PC-3 (cell line): ENCODE measurements at regions not wholly inside any gene's neighbourhood (a gene's known extent, or its start where the extent isn't known, plus 50 kb on each side); places are given as distances from the start of the nearest gene placed in this dataset.

ENCODE experiments used
- ATAC-seq: fragments of 200-7000 bp; cut with Tn5 transposase; 2 replicates; pipeline ENCODE4 v1.9.1; 2020; ENCODE audit warnings: mild to moderate bottlenecking, moderate library complexity
- BruUV-seq: library from RNA; stranded (reverse); fragments of 400-500 nt; replicated peaks from 2 replicates; lab custom pipeline; 2021; lab: Mats Ljungman, UMichigan
- CTCF ChIA-PET: fragments of 300-600 bp; sonication (Branson Sonifier 250); formaldehyde crosslinking; loops from one replicate; lab custom pipeline; 2022; ENCODE audit warnings: antibody characterized with exemption; lab: Charles Lee
- POLR2A ChIA-PET: fragments of 300-600 bp; sonication (Branson Sonifier 250); formaldehyde crosslinking; loops from one replicate; lab custom pipeline; 2022; ENCODE audit warnings: antibody characterized with exemption; ENCODE audit not compliant: unreplicated experiment; lab: Charles Lee
- DNase-seq: peaks from one replicate; pipeline ENCODE4 v3.0.0-alpha.2; 2015
- H2AFZ ChIP-seq: fragments of 300-600 bp; sonication (generic); 2 replicates; pipeline ENCODE4 v1.6.0; 2016; ENCODE audit warnings: antibody characterized with exemption, low read length
- H3F3A ChIP-seq: fragments of 300-600 bp; sonication (generic); one replicate; pipeline ENCODE4 v1.6.0; 2017; ENCODE audit warnings: antibody characterized with exemption, low read length, control low read depth, mild to moderate bottlenecking; ENCODE audit not compliant: unreplicated experiment
- H3K27ac ChIP-seq: fragments of 300-600 bp; sonication (generic); 2 replicates; pipeline ENCODE4 v1.5.1; 2016; ENCODE audit warnings: mild to moderate bottlenecking, low read length
- H3K27me3 ChIP-seq: fragments of 300-600 bp; sonication (generic); 2 replicates; pipeline ENCODE4 v1.6.1; 2016; ENCODE audit warnings: low read length, mixed read lengths
- H3K36me3 ChIP-seq: fragments of 300-600 bp; sonication (generic); 2 replicates; pipeline ENCODE4 v1.6.1; 2016; ENCODE audit warnings: low read depth, mixed run types, low read length, mixed read lengths
- H3K4me1 ChIP-seq: fragments of 300-600 bp; sonication (generic); 2 replicates; pipeline ENCODE4 v1.5.1; 2016; ENCODE audit warnings: low read length; ENCODE audit not compliant: insufficient read depth
- H3K4me2 ChIP-seq: fragments of 300-600 bp; sonication (generic); 2 replicates; pipeline ENCODE4 v1.6.0; 2016; ENCODE audit warnings: low read length
- H3K4me3 ChIP-seq: fragments of 300-600 bp; sonication (generic); 2 replicates; pipeline ENCODE4 v1.5.1; 2016; ENCODE audit warnings: mild to moderate bottlenecking, low read length, mixed read lengths
- H3K79me2 ChIP-seq: fragments of 300-600 bp; sonication (generic); 2 replicates; pipeline ENCODE4 v1.6.1; 2017; ENCODE audit warnings: low read length, mixed read lengths
- H3K9ac ChIP-seq: fragments of 300-600 bp; sonication (generic); 2 replicates; pipeline ENCODE4 v1.6.0; 2016; ENCODE audit warnings: mild to moderate bottlenecking, low read length
- H3K9me2 ChIP-seq: fragments of 300-600 bp; sonication (generic); replicated peaks from 2 replicates; pipeline ENCODE4 v1.6.1; 2016; ENCODE audit warnings: mixed run types, low read length, mixed read lengths
- H3K9me3 ChIP-seq: fragments of 300-600 bp; sonication (generic); 2 replicates; pipeline ENCODE4 v1.6.1; 2016; ENCODE audit warnings: low read length, mixed read lengths
- H4K20me1 ChIP-seq: fragments of 300-600 bp; sonication (generic); 2 replicates; pipeline ENCODE4 v1.6.1; 2016; ENCODE audit warnings: low read length, mixed read lengths
- CTCF ChIP-seq: fragments of 300-600 bp; sonication (generic); conservative IDR thresholded peaks from 2 replicates; pipeline ENCODE4 v1.5.1; 2017; ENCODE audit warnings: antibody characterized with exemption, low read depth, mild to moderate bottlenecking, low read length
- EZH2 ChIP-seq: fragments of 300-600 bp; sonication (generic); IDR thresholded peaks from one replicate; pipeline ENCODE4 v1.6.1; 2017; ENCODE audit warnings: antibody characterized with exemption, mild to moderate bottlenecking, low read length; ENCODE audit not compliant: unreplicated experiment
- EZH2phosphoT487 ChIP-seq: fragments of 300-600 bp; sonication (generic); IDR thresholded peaks from 2 replicates; pipeline ENCODE4 v1.6.1; 2018; ENCODE audit warnings: mild to moderate bottlenecking, antibody characterized with exemption, low read length, borderline replicate concordance
- intact Hi-C: fragments of 100-400 bp; cut with micrococcal nuclease; formaldehyde crosslinking; loops from 2 replicates; pipeline ENCODE4 v1.9.0; 2023

- DNase-seq (no peak), ATAC-seq (no peak)
- CTCF ChIA-PET, result no interaction called here
- H3K27me3 ChIP-seq, result no peaks in the 10 kb centered on the region
- no peak overlapping the region for H3K4me3 ChIP-seq
- H3K9me2 ChIP-seq, result no peaks in the 10 kb centered on the region
- intact Hi-C loops, result no loop called here
- H3K4me1 ChIP-seq, result no peaks in the 10 kb centered on the region
- no peaks in the 10 kb centered on the region for H4K20me1 ChIP-seq
- no peak overlapping the region for H2AFZ ChIP-seq
- BruUV-seq, result no TSS peak
- H3K9ac ChIP-seq, result no peak overlapping the region
- no peaks in the 10 kb centered on the region for H3F3A ChIP-seq
- TF ChIP-seq CTCF, result no peak
- TF ChIP-seq EZH2phosphoT487, result no peak
- TF ChIP-seq EZH2, result no peak
- POLR2A ChIA-PET, result no interaction called here
- H3K9me3 ChIP-seq, result no peaks in the 10 kb centered on the region
- no peak overlapping the region for H3K4me2 ChIP-seq
- no peak overlapping the region for H3K27ac ChIP-seq
- H3K36me3 ChIP-seq, result no peaks in the 10 kb centered on the region
- H3K79me2 ChIP-seq, result no peaks in the 10 kb centered on the region
Observed at GRCh38 chr21:22128671-22129070, 1130.5 kb downstream of the NCAM2 start.

- no peaks in the 10 kb centered on the region for H3K79me2 ChIP-seq
- DNase-seq (no peak), ATAC-seq (no peak)
- H3K4me2 ChIP-seq, result no peak overlapping the region
- no peaks in the 10 kb centered on the region for H3K36me3 ChIP-seq
- no peak overlapping the region for H2AFZ ChIP-seq
- no peak overlapping the region for H3K9ac ChIP-seq
- H3F3A ChIP-seq, result no peaks in the 10 kb centered on the region
- POLR2A ChIA-PET, result no interaction called here
- TF ChIP-seq EZH2 (no peak), EZH2phosphoT487 (no peak), CTCF (no peak)
- no peaks in the 10 kb centered on the region for H3K4me1 ChIP-seq
- no peak overlapping the region for H3K27ac ChIP-seq
- no peaks in the 10 kb centered on the region for H3K27me3 ChIP-seq
- CTCF ChIA-PET, result no interaction called here
- intact Hi-C loops, result no loop called here
- no peaks in the 10 kb centered on the region for H4K20me1 ChIP-seq
- no peaks in the 10 kb centered on the region for H3K9me3 ChIP-seq
- no peaks in the 10 kb centered on the region for H3K9me2 ChIP-seq
- BruUV-seq, result no TSS peak
- no peak overlapping the region for H3K4me3 ChIP-seq
Observed at GRCh38 chr21:22132358-22133071, 1134.3 kb downstream of the NCAM2 start.

GRCh38 chr21:22136740-22137139 is 1138.5 kb downstream of the NCAM2 start:
- Histone ChIP-seq H3K79me2 (no peaks in the 10 kb centered on the region), H3K9me2 (no peaks in the 10 kb centered on the region), H3K4me2 (no peak overlapping the region), H3K9ac (no peak overlapping the region), H3F3A (no peaks in the 10 kb centered on the region), H4K20me1 (no peaks in the 10 kb centered on the region), H3K36me3 (no peaks in the 10 kb centered on the region), H3K4me3 (no peak overlapping the region), H3K4me1 (no peaks in the 10 kb centered on the region), H3K27me3 (no peaks in the 10 kb centered on the region), H2AFZ (no peak overlapping the region), H3K27ac (no peak overlapping the region), H3K9me3 (no peaks in the 10 kb centered on the region)
- intact Hi-C loops, result no loop called here
- no TSS peak for BruUV-seq
- ATAC-seq (no peak), DNase-seq (no peak)
- ChIA-PET POLR2A (no interaction called here), CTCF (no interaction called here)
- TF ChIP-seq CTCF (no peak), EZH2phosphoT487 (no peak), EZH2 (no peak)
